Ovary (tissue), 7 donors: ENCODE measurements at regions not wholly inside any gene's neighbourhood (a gene's known extent, or its start where the extent isn't known, plus 50 kb on each side); places are given as distances from the start of the nearest gene placed in this dataset.

Experiments
- DNase-seq, 5 donors: peaks; one replicate each; pipeline ENCODE4 v3.0.0-alpha.2; 2019 to 2020
- H3K27ac ChIP-seq, 2 donors: fragments of 200-600 bp; one replicate each; pipeline versions ENCODE4 v1.5.1 to v1.8.0; 2019 to 2022
- H3K27me3 ChIP-seq: fragments of 200-600 bp; one replicate; pipeline ENCODE4 v1.8.0; 2022
- H3K36me3 ChIP-seq: fragments of 200-600 bp; sonication (generic); one replicate; pipeline ENCODE4 v1.5.1; 2019
- H3K4me1 ChIP-seq: one replicate; pipeline ENCODE4 v1.8.1; 2013; ENCODE audit warnings: mild to moderate bottlenecking, moderate library complexity; ENCODE audit not compliant: insufficient read depth
- H3K4me3 ChIP-seq: fragments of 200-600 bp; sonication (generic); one replicate; pipeline ENCODE4 v1.5.1; 2017
- H3K9me3 ChIP-seq, 2 donors: fragments of 200-600 bp in 1 of 2; sonication (generic) in 1 of 2; one replicate each; pipeline versions ENCODE4 v1.5.1 to v1.8.1; 2013 to 2019; ENCODE audit warnings: mild to moderate bottlenecking in 1 of 2, moderate library complexity in 1 of 2
- CTCF ChIP-seq, 3 donors: fragments of 450-650 bp in 2 of 3; fragments of 200-600 bp in 1 of 3; IDR thresholded peaks; one replicate each; pipeline versions ENCODE4 v1.5.1 to v1.8.0; 2016 to 2022; ENCODE audit warnings: antibody characterized with exemption in 3 of 3, mild to moderate bottlenecking in 1 of 3
- EP300 ChIP-seq: sonication (generic); formaldehyde crosslinking; IDR thresholded peaks from one replicate; pipeline ENCODE4 v1.6.1; 2017; ENCODE audit warnings: antibody characterized with exemption
- POLR2A ChIP-seq: fragments of 450-650 bp; IDR thresholded peaks from one replicate; pipeline ENCODE4 v1.6.1; 2017; ENCODE audit warnings: antibody characterized with exemption, mild to moderate bottlenecking, moderate library complexity
- WGBS, 3 donors: extraction: QIAGEN DNeasy Blood & Tissue Kit in 1 of 3; methylation state at CpG; one replicate each; pipeline versions ENCODE4 v1.1.5 to v1.1.7; 2013 to 2017; 5-methylcytosine and 5-hydroxymethylcytosine counted together
- intact Hi-C, 4 donors: fragments of 100-400 bp; cut with DNase I; formaldehyde crosslinking; loops; one replicate each; pipeline versions ENCODE4 v1.11.0 to v1.15.1; 2022 to 2023
- donor health status: DM: no; HTN: no; CAD: no; lungs with moderate emphysema.
- donor health status: DM: no; HTN: no; CAD: no.
- donor health status: Bipolar disorder and iron deficiency.
- donor health status: DM: no; HTN: no; CAD: no.
- donor health status: DM: yes; HTN: yes; CAD: no.

GRCh38 chr4:108431986-108432385 is 188.4 kb upstream of the RPL34 start:
- 83 to 84% (median 84%) methylated on average over 1 of the region's 1 CpG for WGBS, 3 donors
- peaks cover 0 to 3% of the 10 kb centered on the region in 2 donors for H3K9me3 ChIP-seq
- no peak overlapping the region for H3K27ac ChIP-seq
- intact Hi-C loops, result no loop called here
- H3K36me3 ChIP-seq, result no peaks in the 10 kb centered on the region
- no peak overlapping the region for H3K4me3 ChIP-seq
- no peaks in the 10 kb centered on the region for H3K27me3 ChIP-seq
- no peak for DNase-seq
- H3K4me1 ChIP-seq, result no peaks in the 10 kb centered on the region
- TF ChIP-seq EP300 (no peak), POLR2A (no peak), CTCF (IDR thresholded peaks at IDR 0.05) (no peak)

- 82 to 91% (median 86%) methylated on average over 3 of the region's 3 CpGs for WGBS, 3 donors
- no peak overlapping the region for H3K27ac ChIP-seq
- DNase-seq, result no peak
- no peaks in the 10 kb centered on the region for H3K36me3 ChIP-seq
- TF ChIP-seq POLR2A (no peak), CTCF (IDR thresholded peaks at IDR 0.05) (no peak), EP300 (no peak)
- H3K9me3 ChIP-seq, result peaks cover 0 to 3% of the 10 kb centered on the region in 2 donors
- no peaks in the 10 kb centered on the region for H3K4me1 ChIP-seq
- intact Hi-C loops, result no loop called here
- no peaks in the 10 kb centered on the region for H3K27me3 ChIP-seq
- no peak overlapping the region for H3K4me3 ChIP-seq
These were observed 189.5 kb upstream of the RPL34 start for GRCh38 chr4:108430921-108431320.

- intact Hi-C loops, result no loop called here
- no peak overlapping the region for H3K27ac ChIP-seq
- no peaks in the 10 kb centered on the region for H3K27me3 ChIP-seq
- H3K36me3 ChIP-seq, result no peaks in the 10 kb centered on the region
- DNase-seq, result no peak
- H3K9me3 ChIP-seq, result peaks cover 0 to 3% of the 10 kb centered on the region in 2 donors
- no peak overlapping the region for H3K4me3 ChIP-seq
- TF ChIP-seq EP300 (no peak), CTCF (IDR thresholded peaks at IDR 0.05) (no peak), POLR2A (no peak)
- no peaks in the 10 kb centered on the region for H3K4me1 ChIP-seq
- WGBS, 3 donors, result 70 to 86% (median 70%) methylated on average over 1 of the region's 1 CpG
These were observed 190.7 kb upstream of the RPL34 start for GRCh38 chr4:108429662-108430061.

- no peak overlapping the region for H3K4me3 ChIP-seq
- H3K9me3 ChIP-seq, result peaks cover 0 to 3% of the 10 kb centered on the region in 2 donors
- intact Hi-C loops, result no loop called here
- H3K27ac ChIP-seq, result no peak overlapping the region
- no peak for DNase-seq
- H3K36me3 ChIP-seq, result no peaks in the 10 kb centered on the region
- TF ChIP-seq CTCF (IDR thresholded peaks at IDR 0.05) (no peak), EP300 (no peak), POLR2A (no peak)
- 90 to 96% (median 93%) methylated on average over 3 of the region's 3 CpGs for WGBS, 3 donors
- no peaks in the 10 kb centered on the region for H3K27me3 ChIP-seq
- H3K4me1 ChIP-seq, result no peaks in the 10 kb centered on the region
These were observed 191.5 kb upstream of the RPL34 start for GRCh38 chr4:108428923-108429322.
